ENCODE measurements at regions not wholly inside any gene's neighbourhood (a gene's known extent, or its start where the extent isn't known, plus 50 kb on each side); places are given as distances from the start of the nearest gene placed in this dataset.
A peak's percentile ranks its signal among the peaks of the same experiment; 100 is the strongest.
"Not testable (repeated sequence)": the region's sequence is repeated elsewhere in the genome, so short reads cannot be mapped to it uniquely, and the experiment has no call there.

DNA sequence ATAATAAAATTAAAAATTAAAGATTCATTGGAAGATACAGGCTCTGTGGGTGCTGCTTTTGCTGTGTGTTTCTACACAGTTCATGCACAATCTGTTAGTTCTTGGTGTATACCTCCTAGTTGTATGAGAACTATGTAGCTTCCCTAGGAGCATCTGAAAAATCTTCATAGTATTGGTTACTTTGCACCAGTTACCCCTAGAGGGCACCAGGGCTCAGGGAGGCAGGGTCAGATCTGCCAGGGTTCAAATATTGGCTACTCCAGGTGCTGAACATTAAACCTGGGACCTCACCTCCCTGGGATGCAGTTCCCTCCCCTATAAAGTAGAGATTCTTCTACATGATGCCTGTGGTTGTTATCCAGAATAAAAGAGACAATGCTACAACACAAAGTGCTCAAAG is 583.0 kb upstream of the CDH11 start:
- ATAC-seq (no peak), DNase-seq (no peak)
- intact Hi-C loops (cut with DNase I): no loop called here
- no peak overlapping the region for H3K27ac ChIP-seq (ENCODE audit: low read length)
- H3K9me3 ChIP-seq (ENCODE audit: control insufficient read depth, low read length): no peaks in the 10 kb centered on the region
- H3K4me3 ChIP-seq (ENCODE audit: low read length): no peak overlapping the region
- no peaks in the 10 kb centered on the region for H3K27me3 ChIP-seq (ENCODE audit: control insufficient read depth, insufficient read depth)
- H3K4me1 ChIP-seq (ENCODE audit: control insufficient read depth, insufficient read depth, low read length): no peaks in the 10 kb centered on the region

DNA sequence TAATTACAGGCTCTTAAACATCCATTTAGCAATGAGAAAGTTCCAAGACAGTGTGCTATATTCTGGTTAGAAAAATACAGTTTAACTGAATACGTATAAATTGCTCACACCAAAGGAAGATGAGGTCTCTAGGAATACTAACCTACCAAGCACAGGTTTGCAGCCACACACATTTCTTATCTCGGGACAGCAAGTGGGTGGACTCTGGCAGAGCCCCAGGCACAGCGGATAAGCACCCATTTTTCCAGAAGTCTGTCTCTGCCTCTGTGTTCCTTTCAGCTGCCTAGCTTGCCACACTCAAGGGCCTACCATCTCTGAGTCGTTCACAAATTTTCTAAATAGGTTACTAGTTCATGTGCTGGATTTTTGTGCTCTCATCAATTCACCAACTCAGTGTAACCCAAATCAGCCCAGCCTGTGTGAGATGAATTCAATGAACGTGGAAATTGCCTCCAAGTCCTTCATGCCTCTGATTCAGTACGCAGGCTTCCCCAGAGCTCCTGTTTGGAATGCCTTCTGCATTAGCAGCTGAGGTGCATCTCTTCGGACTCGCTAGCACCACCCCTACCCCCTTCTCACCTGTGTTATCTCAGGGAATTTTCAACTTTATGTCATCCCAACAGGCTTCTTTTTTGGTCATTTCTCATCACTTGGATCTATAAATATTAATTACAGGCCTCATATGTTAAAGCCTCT is 581.0 kb upstream of the CDH11 start:
- 65% methylated on average over 8 of the region's 8 CpGs for WGBS
- no peak for ATAC-seq

DNA sequence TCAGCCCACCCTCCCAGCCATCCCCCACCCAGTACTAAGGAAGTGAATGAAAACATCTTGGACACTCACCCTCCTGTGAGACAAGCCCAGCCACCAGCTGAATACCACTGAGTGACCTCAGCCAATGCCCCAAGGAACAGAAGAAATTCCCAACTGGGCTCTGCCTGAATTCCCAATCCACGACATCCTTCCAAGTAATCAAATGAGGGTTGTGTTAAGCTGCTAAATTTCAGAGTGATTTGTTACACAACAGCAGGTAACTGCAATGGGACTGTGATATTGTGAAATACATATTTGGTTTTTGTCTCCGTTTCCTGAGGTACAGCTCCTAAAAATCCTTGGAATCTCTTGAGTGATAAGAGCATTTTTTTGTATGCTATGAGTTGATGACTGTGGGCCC is 578.7 kb upstream of the CDH11 start:
- no peak for DNase-seq
- no peak for ATAC-seq
- Histone ChIP-seq H3K4me1 (ENCODE audit: control insufficient read depth, insufficient read depth, low read length) (no peaks in the 10 kb centered on the region), H3K27ac (ENCODE audit: low read length) (no peak overlapping the region), H3K4me3 (ENCODE audit: low read length) (no peak overlapping the region), H3K27me3 (ENCODE audit: control insufficient read depth, insufficient read depth) (no peaks in the 10 kb centered on the region), H3K9me3 (ENCODE audit: control insufficient read depth, low read length) (no peaks in the 10 kb centered on the region)
- WGBS: 86% methylated on average over 2 of the region's 2 CpGs
- intact Hi-C loops (cut with DNase I): no loop called here

More for the DNA sequence above, 581.0 kb upstream of the CDH11 start:
- intact Hi-C loops (cut with DNase I): no loop called here
- H3K4me3 ChIP-seq (ENCODE audit: low read length): no peak overlapping the region
- no peaks in the 10 kb centered on the region for H3K27me3 ChIP-seq (ENCODE audit: control insufficient read depth, insufficient read depth)
- no peak for DNase-seq
- no peak overlapping the region for H3K27ac ChIP-seq (ENCODE audit: low read length)
- H3K4me1 ChIP-seq (ENCODE audit: control insufficient read depth, insufficient read depth, low read length): no peaks in the 10 kb centered on the region
- H3K9me3 ChIP-seq (ENCODE audit: control insufficient read depth, low read length): no peaks in the 10 kb centered on the region

DNA sequence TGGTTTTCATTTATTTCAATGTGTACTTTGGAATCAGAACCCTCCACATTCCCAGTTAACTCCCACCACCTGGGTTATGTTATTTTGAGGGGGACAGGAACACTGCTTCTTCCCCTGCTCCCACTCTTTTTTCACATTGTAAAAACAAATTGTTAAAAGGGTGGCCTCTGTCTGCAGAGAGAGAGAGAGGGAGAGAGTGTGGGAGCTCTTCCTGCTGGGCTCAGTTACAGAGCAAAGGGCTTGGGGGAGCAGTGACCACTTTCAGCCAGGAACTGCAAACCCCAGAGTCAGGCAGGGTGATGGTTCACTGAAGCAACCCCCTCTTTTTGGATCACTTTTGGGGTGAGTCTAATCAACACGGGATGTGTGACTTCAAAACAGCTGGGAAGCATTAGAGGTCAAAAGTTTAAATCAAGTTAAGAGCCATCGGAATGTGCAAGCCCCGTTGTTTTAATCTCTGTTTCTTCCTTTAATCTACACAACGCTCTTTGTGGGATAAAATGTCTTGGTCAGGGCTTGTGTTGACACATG is 577.0 kb upstream of the CDH11 start:
- H3K27me3 ChIP-seq (ENCODE audit: control insufficient read depth, insufficient read depth): no peaks in the 10 kb centered on the region
- ATAC-seq (no peak), DNase-seq (no peak)
- H3K4me3 ChIP-seq (ENCODE audit: low read length): no peak overlapping the region
- H3K9me3 ChIP-seq (ENCODE audit: control insufficient read depth, low read length): no peaks in the 10 kb centered on the region
- intact Hi-C loops (cut with DNase I): no loop called here
- no peaks in the 10 kb centered on the region for H3K4me1 ChIP-seq (ENCODE audit: control insufficient read depth, insufficient read depth, low read length)
- no peak overlapping the region for H3K27ac ChIP-seq (ENCODE audit: low read length)
- WGBS: 10% methylated on average over 4 of the region's 4 CpGs

DNA sequence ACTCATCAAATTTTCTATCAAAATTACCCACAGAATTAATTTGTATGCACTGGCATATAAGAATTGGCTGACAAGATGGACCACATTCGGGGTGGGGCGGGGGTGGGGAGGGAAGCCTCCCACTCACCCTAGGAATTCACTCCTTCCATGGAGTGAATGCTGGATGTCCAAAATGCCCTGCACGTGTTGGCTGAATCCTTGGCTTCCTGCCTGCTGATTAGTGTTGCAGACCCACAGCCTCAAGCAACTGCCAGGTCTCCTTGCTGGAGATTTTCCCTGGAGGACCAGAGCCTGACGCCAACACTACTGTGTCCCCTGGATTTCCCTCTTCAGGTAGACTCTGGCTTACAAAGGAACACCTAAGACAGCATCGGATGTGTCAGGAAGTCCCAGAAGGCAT is 575.7 kb upstream of the CDH11 start:
- H3K4me3 ChIP-seq (ENCODE audit: low read length): no peak overlapping the region
- intact Hi-C loops (cut with DNase I): no loop called here
- no peaks in the 10 kb centered on the region for H3K4me1 ChIP-seq (ENCODE audit: control insufficient read depth, insufficient read depth, low read length)
- no peak for DNase-seq
- H3K9me3 ChIP-seq (ENCODE audit: control insufficient read depth, low read length): no peaks in the 10 kb centered on the region
- H3K27ac ChIP-seq (ENCODE audit: low read length): no peak overlapping the region
- 51% methylated on average over 5 of the region's 5 CpGs for WGBS
- H3K27me3 ChIP-seq (ENCODE audit: control insufficient read depth, insufficient read depth): no peaks in the 10 kb centered on the region
- no peak for ATAC-seq

DNA sequence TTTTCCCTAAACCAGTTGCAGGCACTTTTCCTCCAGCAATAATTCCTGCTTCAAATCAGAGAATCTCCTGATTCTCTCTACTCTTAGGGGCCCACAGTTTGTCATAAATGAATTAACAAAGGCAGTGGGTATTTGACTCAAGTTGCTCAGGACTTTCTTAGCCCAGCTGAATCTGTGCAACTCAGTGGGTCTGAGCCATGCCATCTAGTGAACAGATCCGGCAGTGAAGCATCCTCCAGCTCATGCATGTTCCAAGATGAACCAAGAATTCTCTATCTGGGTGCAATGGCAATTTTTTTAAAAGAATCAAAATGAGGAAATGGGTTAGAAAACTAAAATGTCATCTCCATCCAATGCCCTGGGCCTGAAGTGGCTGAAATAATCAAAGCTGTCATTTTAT is 575.2 kb upstream of the CDH11 start:
- intact Hi-C loops (cut with DNase I): no loop called here
- no peak overlapping the region for H3K27ac ChIP-seq (ENCODE audit: low read length)

DNA sequence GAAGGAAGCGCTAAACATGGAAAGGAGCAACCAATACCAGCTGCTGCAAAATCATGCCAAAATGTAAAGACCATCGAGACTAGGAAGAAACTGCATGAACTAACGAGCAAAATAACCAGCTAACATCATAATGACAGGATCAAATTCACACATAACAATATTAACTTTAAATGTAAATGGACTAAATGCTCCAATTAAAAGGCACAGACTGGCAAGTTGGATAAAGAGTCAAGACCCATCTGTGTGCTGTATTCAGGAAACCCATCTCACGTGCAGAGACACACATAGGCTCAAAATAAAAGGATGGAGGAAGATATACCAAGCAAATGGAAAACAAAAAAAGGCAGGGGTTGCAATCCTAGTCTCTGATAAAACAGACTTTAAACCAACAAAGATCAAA is 570.0 kb upstream of the CDH11 start:
- intact Hi-C loops (cut with DNase I); DNase-seq; H3K4me3 ChIP-seq (ENCODE audit: low read length); ATAC-seq; H3K4me1 ChIP-seq (ENCODE audit: control insufficient read depth, insufficient read depth, low read length); H3K27me3 ChIP-seq (ENCODE audit: control insufficient read depth, insufficient read depth); H3K27ac ChIP-seq (ENCODE audit: low read length); H3K9me3 ChIP-seq (ENCODE audit: control insufficient read depth, low read length): not testable (repeated sequence)
- 89% methylated on average over 4 of the region's 4 CpGs for WGBS

More for the DNA sequence above, 575.2 kb upstream of the CDH11 start:
- no peaks in the 10 kb centered on the region for H3K9me3 ChIP-seq (ENCODE audit: control insufficient read depth, low read length)
- no peak overlapping the region for H3K4me3 ChIP-seq (ENCODE audit: low read length)
- no peaks in the 10 kb centered on the region for H3K27me3 ChIP-seq (ENCODE audit: control insufficient read depth, insufficient read depth)
- H3K4me1 ChIP-seq (ENCODE audit: control insufficient read depth, insufficient read depth, low read length): no peaks in the 10 kb centered on the region
- no peak for ATAC-seq
- no peak for DNase-seq
- 84% methylated on average over 1 of the region's 1 CpG for WGBS

DNA sequence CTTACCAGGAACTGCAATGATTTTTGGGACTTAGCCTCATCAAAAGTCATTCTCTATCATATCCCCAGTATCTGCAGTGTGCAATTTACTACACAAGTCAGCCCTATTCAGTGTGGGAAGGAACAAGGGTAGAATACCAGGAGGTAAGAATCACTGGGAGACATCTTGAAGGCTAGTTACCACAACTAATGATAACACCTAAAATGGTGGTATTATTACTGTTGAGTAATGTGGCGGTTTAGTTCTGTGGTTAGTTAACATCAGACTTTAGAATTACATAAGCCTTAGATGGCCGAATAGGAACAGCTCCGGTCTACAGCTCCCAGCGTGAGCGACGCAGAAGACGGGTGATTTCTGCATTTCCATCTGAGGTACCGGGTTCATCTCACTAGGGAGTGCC is 567.9 kb upstream of the CDH11 start:
- Histone ChIP-seq H3K4me3 (ENCODE audit: low read length) (no peak overlapping the region), H3K27me3 (ENCODE audit: control insufficient read depth, insufficient read depth) (peaks cover 2% of the 10 kb centered on the region), H3K9me3 (ENCODE audit: control insufficient read depth, low read length) (no peaks in the 10 kb centered on the region), H3K27ac (ENCODE audit: low read length) (no peak overlapping the region), H3K4me1 (ENCODE audit: control insufficient read depth, insufficient read depth, low read length) (no peaks in the 10 kb centered on the region)
- no peak for DNase-seq
- WGBS: 97% methylated on average over 8 of the region's 8 CpGs
- intact Hi-C loops (cut with DNase I): no loop called here
- no peak for ATAC-seq

DNA sequence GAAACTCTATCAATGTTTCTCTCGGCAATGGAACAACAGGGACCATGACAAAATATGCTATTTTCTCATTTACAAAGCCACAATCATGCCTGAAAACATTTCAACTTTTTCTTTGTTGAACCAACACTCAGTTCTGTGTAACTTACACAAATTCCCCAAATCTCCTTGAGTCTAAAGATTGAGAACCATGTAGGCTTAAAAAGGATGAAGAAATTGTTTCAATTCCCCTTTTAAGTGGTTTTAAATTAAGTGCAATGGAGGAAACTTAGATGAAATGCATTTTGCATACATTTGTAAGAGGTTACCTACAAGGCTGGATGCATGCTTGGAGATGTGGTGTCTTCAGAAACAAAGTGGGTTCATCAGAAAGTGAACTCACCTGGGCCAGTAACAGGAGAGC is 566.4 kb upstream of the CDH11 start:
- intact Hi-C loops (cut with DNase I): no loop called here
- ATAC-seq: no peak

DNA sequence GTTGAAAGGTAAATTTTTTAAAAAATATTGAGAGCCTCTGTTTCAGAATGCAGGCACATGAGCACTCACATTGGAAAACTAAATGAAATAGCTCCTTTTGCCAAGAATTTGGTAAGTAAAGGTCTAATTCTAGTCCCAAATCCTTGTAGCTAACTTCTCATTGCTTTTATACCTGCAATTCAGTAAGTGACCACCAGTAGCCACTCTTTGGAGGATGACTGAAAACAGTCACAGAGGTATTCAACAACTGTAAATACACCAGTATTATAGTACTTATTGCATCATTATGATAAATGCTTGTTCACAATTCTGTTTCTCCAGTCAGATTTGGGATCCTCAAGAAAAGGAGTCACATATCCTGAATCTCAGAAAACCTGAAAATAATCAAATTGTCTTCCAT is 562.4 kb upstream of the CDH11 start:
- peaks cover 2% of the 10 kb centered on the region for H3K27me3 ChIP-seq (ENCODE audit: control insufficient read depth, insufficient read depth)
- no peak overlapping the region for H3K27ac ChIP-seq (ENCODE audit: low read length)
- intact Hi-C loops (cut with DNase I): no loop called here
- H3K4me1 ChIP-seq (ENCODE audit: control insufficient read depth, insufficient read depth, low read length): no peaks in the 10 kb centered on the region
- no peak overlapping the region for H3K4me3 ChIP-seq (ENCODE audit: low read length)
- DNase-seq (no peak), ATAC-seq (no peak)
- H3K9me3 ChIP-seq (ENCODE audit: control insufficient read depth, low read length): no peaks in the 10 kb centered on the region

More for the DNA sequence above, 566.4 kb upstream of the CDH11 start:
- H3K4me1 ChIP-seq (ENCODE audit: control insufficient read depth, insufficient read depth, low read length): no peaks in the 10 kb centered on the region
- H3K4me3 ChIP-seq (ENCODE audit: low read length): no peak overlapping the region
- DNase-seq: no peak
- peaks cover 2% of the 10 kb centered on the region for H3K27me3 ChIP-seq (ENCODE audit: control insufficient read depth, insufficient read depth)
- no peaks in the 10 kb centered on the region for H3K9me3 ChIP-seq (ENCODE audit: control insufficient read depth, low read length)
- H3K27ac ChIP-seq (ENCODE audit: low read length): no peak overlapping the region
- WGBS: 86% methylated on average over 1 of the region's 1 CpG

DNA sequence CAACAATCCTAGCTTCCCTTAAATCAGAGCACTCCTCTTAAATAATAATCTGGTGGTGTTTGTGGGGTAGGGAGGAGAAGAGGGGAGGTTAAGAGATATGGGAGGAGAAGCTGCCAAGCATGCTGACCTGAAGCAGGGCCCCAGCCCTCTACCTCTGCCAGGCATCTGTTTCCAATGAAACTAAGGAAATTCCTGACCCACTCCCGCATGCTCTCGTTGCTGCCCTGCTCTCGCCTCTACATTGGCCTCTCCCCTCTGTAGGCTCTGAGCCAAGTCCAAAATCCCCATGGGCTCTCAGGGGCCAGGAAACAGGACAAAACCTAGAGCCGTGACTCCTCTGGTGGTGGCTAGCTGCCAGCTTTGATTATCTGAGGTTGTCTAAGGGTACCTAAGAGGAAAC is 559.5 kb upstream of the CDH11 start:
- no peaks in the 10 kb centered on the region for H3K9me3 ChIP-seq (ENCODE audit: control insufficient read depth, low read length)
- H3K4me3 ChIP-seq (ENCODE audit: low read length): no peak overlapping the region
- DNase-seq (peak in 1 of 3 donors; percentile 47), ATAC-seq (peak; percentile 33 to 35)
- H3K27ac ChIP-seq (ENCODE audit: low read length): no peak overlapping the region
- no peaks in the 10 kb centered on the region for H3K27me3 ChIP-seq (ENCODE audit: control insufficient read depth, insufficient read depth)
- intact Hi-C loops (cut with DNase I): no loop called here
- 36% methylated on average over 4 of the region's 4 CpGs for WGBS
- no peaks in the 10 kb centered on the region for H3K4me1 ChIP-seq (ENCODE audit: control insufficient read depth, insufficient read depth, low read length)

DNA sequence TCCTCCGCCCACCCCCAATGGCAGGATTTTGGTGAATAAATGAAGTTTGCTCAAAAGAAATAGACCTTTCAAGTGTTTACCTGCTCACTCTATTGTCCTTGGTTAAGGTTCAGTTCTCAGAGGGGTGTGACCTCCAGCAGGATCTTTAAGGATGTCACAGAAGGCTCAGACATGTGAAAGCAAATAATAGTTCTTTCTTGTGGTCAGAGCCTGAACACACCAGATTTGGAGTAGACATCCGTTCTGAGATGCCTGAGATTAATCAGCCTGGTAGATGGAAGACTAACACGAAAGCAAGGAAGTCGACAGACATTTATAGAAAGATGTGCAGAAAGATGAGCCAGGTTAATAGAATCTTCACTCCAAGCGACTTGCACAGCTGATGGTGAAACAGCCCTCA is 557.9 kb upstream of the CDH11 start:
- WGBS: 89% methylated on average over 5 of the region's 5 CpGs
- Histone ChIP-seq H3K4me3 (ENCODE audit: low read length) (no peak overlapping the region), H3K27me3 (ENCODE audit: control insufficient read depth, insufficient read depth) (no peaks in the 10 kb centered on the region), H3K9me3 (ENCODE audit: control insufficient read depth, low read length) (no peaks in the 10 kb centered on the region), H3K4me1 (ENCODE audit: control insufficient read depth, insufficient read depth, low read length) (no peaks in the 10 kb centered on the region), H3K27ac (ENCODE audit: low read length) (no peak overlapping the region)
- DNase-seq (no peak), ATAC-seq (no peak)
- intact Hi-C loops (cut with DNase I): no loop called here
